ENCODE measurements at regions not wholly inside any gene's neighbourhood (a gene's known extent, or its start where the extent isn't known, plus 50 kb on each side); places are given as distances from the start of the nearest gene placed in this dataset.

DNA sequence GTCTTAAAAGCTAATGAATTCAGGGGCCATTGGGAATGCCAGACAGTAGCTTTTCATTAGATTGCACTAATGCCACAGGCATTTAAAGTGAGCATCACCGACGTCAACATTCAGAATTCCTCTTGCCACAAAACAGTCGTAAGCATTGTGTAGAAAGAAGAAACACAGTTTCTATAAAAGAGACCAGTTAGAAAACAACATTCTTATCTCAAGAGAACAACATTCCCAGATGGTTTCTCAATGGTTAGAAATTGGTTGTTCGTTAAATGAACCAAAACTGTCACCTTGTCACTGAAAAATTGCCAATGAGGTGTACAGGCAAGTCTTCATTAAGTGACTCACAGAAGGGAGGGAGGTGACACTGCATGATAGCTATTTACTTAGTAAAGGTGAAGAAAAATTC is 401.6 kb upstream of the PRR16 start:
- TF ChIP-seq, protein P1, sequence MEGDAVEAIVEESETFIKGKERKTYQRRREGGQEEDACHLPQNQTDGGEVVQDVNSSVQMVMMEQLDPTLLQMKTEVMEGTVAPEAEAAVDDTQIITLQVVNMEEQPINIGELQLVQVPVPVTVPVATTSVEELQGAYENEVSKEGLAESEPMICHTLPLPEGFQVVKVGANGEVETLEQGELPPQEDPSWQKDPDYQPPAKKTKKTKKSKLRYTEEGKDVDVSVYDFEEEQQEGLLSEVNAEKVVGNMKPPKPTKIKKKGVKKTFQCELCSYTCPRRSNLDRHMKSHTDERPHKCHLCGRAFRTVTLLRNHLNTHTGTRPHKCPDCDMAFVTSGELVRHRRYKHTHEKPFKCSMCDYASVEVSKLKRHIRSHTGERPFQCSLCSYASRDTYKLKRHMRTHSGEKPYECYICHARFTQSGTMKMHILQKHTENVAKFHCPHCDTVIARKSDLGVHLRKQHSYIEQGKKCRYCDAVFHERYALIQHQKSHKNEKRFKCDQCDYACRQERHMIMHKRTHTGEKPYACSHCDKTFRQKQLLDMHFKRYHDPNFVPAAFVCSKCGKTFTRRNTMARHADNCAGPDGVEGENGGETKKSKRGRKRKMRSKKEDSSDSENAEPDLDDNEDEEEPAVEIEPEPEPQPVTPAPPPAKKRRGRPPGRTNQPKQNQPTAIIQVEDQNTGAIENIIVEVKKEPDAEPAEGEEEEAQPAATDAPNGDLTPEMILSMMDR (IDR thresholded peaks at IDR 0.05): no peak
- H3K9me3 ChIP-seq (ENCODE audit: control insufficient read depth, low read length): no peaks in the 10 kb centered on the region
- no peaks in the 10 kb centered on the region for H3K36me3 ChIP-seq (ENCODE audit: control insufficient read depth, insufficient read depth, low read length)
- H3K27me3 ChIP-seq (ENCODE audit: control insufficient read depth, insufficient read depth, low read length): no peaks in the 10 kb centered on the region
- H3K79me2 ChIP-seq: no peaks in the 10 kb centered on the region
- no peak overlapping the region for H2AFZ ChIP-seq
- no peak overlapping the region for H3K4me3 ChIP-seq (ENCODE audit: low read depth, low read length)
- no peak overlapping the region for H3K4me2 ChIP-seq (ENCODE audit: low read length)
- no peak overlapping the region for H3K9ac ChIP-seq
- no peaks in the 10 kb centered on the region for H3K4me1 ChIP-seq
- H3K27ac ChIP-seq: no peak overlapping the region

DNA sequence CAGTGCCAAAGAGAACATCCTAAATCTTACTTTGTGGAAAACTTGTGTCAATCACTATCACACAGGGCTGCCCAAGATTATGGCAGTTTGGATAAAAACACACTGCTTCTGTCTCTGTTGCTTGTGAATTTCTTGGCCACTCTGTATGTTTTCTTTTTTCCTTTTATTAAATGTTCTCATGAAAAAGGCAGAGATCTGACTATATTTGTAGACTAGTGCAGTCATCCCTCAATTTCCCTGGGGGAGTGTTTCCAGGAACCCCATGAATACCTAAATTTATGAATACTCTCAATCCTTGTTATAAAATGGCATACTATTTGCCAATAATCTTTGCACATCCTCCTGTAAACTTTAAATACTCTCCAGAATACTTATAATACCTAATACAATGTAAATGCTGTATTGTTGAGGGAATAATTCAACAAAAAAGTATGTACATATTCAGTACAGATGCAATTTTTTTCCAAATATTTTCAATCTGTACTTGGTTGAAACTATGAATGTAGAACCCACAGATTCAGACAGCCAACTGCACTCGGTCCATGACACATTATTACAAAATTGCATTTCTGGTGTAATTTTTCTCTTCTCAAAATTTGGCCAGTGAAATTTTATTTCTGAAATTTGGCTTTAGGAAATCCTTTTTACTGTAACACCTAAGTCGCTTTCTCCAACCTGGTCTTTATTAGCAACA is 391.9 kb upstream of the PRR16 start:
- no peak overlapping the region for H2AFZ ChIP-seq
- no peaks in the 10 kb centered on the region for H3K4me1 ChIP-seq
- H3K4me2 ChIP-seq (ENCODE audit: low read length): no peak overlapping the region
- H3K27ac ChIP-seq: no peak overlapping the region
- H3K9ac ChIP-seq: no peak overlapping the region
- no peaks in the 10 kb centered on the region for H3K9me3 ChIP-seq (ENCODE audit: control insufficient read depth, low read length)
- no peak overlapping the region for H3K4me3 ChIP-seq (ENCODE audit: low read depth, low read length)
- no peaks in the 10 kb centered on the region for H3K27me3 ChIP-seq (ENCODE audit: control insufficient read depth, insufficient read depth, low read length)
- TF ChIP-seq, protein P1 (IDR thresholded peaks at IDR 0.05): no peak
- no peaks in the 10 kb centered on the region for H3K36me3 ChIP-seq (ENCODE audit: control insufficient read depth, insufficient read depth, low read length)
- no peaks in the 10 kb centered on the region for H3K79me2 ChIP-seq

DNA sequence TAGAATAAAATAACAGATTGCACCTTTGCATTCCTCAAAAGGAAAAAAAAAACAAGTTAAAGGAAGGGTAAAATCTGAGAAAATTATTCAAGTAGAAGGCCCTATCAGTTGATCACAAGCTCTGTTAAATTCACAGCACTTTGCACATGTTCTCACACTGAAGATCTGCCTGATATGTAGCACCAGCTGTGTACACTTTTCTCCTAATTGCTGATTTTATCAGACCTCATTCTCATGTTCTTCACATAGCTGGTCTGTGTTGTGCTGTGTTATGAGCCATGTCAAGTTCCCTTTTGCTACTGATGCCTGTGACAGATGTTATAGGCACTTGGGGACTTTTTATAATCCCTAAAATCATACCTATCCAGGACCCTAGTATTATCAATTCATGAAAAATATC is 390.4 kb upstream of the PRR16 start:
- no peaks in the 10 kb centered on the region for H3K9me3 ChIP-seq (ENCODE audit: control insufficient read depth, low read length)
- H3K4me1 ChIP-seq: no peaks in the 10 kb centered on the region
- no peaks in the 10 kb centered on the region for H3K36me3 ChIP-seq (ENCODE audit: control insufficient read depth, insufficient read depth, low read length)
- H3K9ac ChIP-seq: no peak overlapping the region
- TF ChIP-seq, protein P1 (IDR thresholded peaks at IDR 0.05): no peak
- no peak overlapping the region for H3K27ac ChIP-seq
- H3K27me3 ChIP-seq (ENCODE audit: control insufficient read depth, insufficient read depth, low read length): no peaks in the 10 kb centered on the region
- no peaks in the 10 kb centered on the region for H3K79me2 ChIP-seq
- no peak overlapping the region for H3K4me3 ChIP-seq (ENCODE audit: low read depth, low read length)
- no peak overlapping the region for H2AFZ ChIP-seq
- H3K4me2 ChIP-seq (ENCODE audit: low read length): no peak overlapping the region

DNA sequence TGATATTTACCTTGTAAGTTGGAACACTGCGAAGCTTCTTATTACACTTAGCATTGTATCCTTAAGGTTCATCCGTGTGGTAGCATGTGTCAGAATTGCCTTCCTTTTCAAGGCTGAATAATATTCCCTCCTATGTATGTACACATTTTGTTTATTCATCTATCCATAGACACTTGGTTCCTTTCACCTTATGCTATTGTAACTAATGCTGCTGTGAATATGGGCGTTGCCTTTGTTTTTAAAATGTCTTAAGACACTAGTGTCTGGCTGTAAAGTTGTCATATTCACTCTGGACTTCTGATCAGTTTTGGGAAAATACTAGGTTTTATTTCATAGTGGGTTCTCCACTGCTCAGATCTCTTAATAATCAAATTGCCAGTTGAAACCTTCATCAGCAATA is 383.3 kb upstream of the PRR16 start:
- no peak overlapping the region for H2AFZ ChIP-seq
- no peaks in the 10 kb centered on the region for H3K4me1 ChIP-seq
- no peak overlapping the region for H3K27ac ChIP-seq
- H3K27me3 ChIP-seq (ENCODE audit: control insufficient read depth, insufficient read depth, low read length): no peaks in the 10 kb centered on the region
- no peaks in the 10 kb centered on the region for H3K79me2 ChIP-seq
- H3K9ac ChIP-seq: no peak overlapping the region
- no peaks in the 10 kb centered on the region for H3K9me3 ChIP-seq (ENCODE audit: control insufficient read depth, low read length)
- H3K4me2 ChIP-seq (ENCODE audit: low read length): no peak overlapping the region
- TF ChIP-seq, protein P1 (IDR thresholded peaks at IDR 0.05): no peak
- no peaks in the 10 kb centered on the region for H3K36me3 ChIP-seq (ENCODE audit: control insufficient read depth, insufficient read depth, low read length)
- H3K4me3 ChIP-seq (ENCODE audit: low read depth, low read length): no peak overlapping the region
